PC-9 (cell line): ENCODE measurements at regions not wholly inside any gene's neighbourhood (a gene's known extent, or its start where the extent isn't known, plus 50 kb on each side); places are given as distances from the start of the nearest gene placed in this dataset.

Experiments
- BruUV-seq: library from RNA; stranded (reverse); fragments of 400-500 nt; replicated peaks from 2 replicates; lab custom pipeline; 2021; lab: Mats Ljungman, UMichigan
- CTCF ChIA-PET: fragments of 300-600 bp; sonication (Branson Sonifier 250); formaldehyde crosslinking; loops from one replicate; lab custom pipeline; 2022; ENCODE audit warnings: antibody characterized with exemption; lab: Charles Lee
- POLR2A ChIA-PET: fragments of 300-600 bp; sonication (Branson Sonifier 250); formaldehyde crosslinking; loops from one replicate; lab custom pipeline; 2022; ENCODE audit warnings: antibody characterized with exemption; ENCODE audit not compliant: unreplicated experiment; lab: Charles Lee
- DNase-seq, 2 experiments: peaks; one replicate each; pipeline versions ENCODE4 v3.0.0 to v3.0.0-alpha.2; 2015 to 2022; ENCODE audit warnings: mixed read lengths in 1 of 2
- H2AFZ ChIP-seq: fragments of 200-600 bp; sonication (generic); 2 replicates; pipeline ENCODE4 v1.8.1; 2017; ENCODE audit warnings: antibody characterized with exemption
- H3F3A ChIP-seq: fragments of 200-600 bp; sonication (generic); 2 replicates; pipeline ENCODE4 v1.8.1; 2017; ENCODE audit warnings: antibody characterized with exemption, mild to moderate bottlenecking, low read depth; ENCODE audit not compliant: insufficient read depth
- H3K27ac ChIP-seq: fragments of 200-600 bp; sonication (generic); 2 replicates; pipeline ENCODE4 v1.6.1; 2016; ENCODE audit warnings: mixed run types
- H3K27me3 ChIP-seq: fragments of 200-600 bp; sonication (generic); 2 replicates; pipeline ENCODE4 v1.6.1; 2016; ENCODE audit warnings: low read depth, mixed run types; ENCODE audit not compliant: insufficient read depth
- H3K36me3 ChIP-seq: fragments of 200-600 bp; sonication (generic); 2 replicates; pipeline ENCODE4 v1.6.1; 2016; ENCODE audit warnings: low read depth, mixed run types
- H3K4me1 ChIP-seq: fragments of 200-600 bp; sonication (generic); replicated peaks from 2 replicates; pipeline ENCODE4 v1.6.1; 2016; ENCODE audit warnings: mixed run types; ENCODE audit not compliant: insufficient read depth
- H3K4me2 ChIP-seq: fragments of 200-600 bp; sonication (generic); 2 replicates; pipeline ENCODE4 v1.6.1; 2017; ENCODE audit warnings: mixed run types
- H3K4me3 ChIP-seq: fragments of 200-600 bp; sonication (generic); 2 replicates; pipeline ENCODE4 v1.6.1; 2016; ENCODE audit warnings: mixed run types
- H3K79me2 ChIP-seq: fragments of 200-600 bp; sonication (generic); 2 replicates; pipeline ENCODE4 v1.6.1; 2017; ENCODE audit warnings: low read depth, mixed run types
- H3K9me2 ChIP-seq: fragments of 200-600 bp; sonication (generic); 2 replicates; pipeline ENCODE4 v1.8.1; 2017; ENCODE audit warnings: mild to moderate bottlenecking; ENCODE audit not compliant: insufficient read depth
- H3K9me3 ChIP-seq: fragments of 200-600 bp; sonication (generic); 2 replicates; pipeline ENCODE4 v1.8.1; 2016; ENCODE audit warnings: low read depth; ENCODE audit not compliant: insufficient read depth
- H4K20me1 ChIP-seq: fragments of 200-600 bp; sonication (generic); 2 replicates; pipeline ENCODE4 v1.8.1; 2017; ENCODE audit not compliant: insufficient read depth
- CTCF ChIP-seq: fragments of 200-600 bp; sonication (generic); conservative IDR thresholded peaks from 2 replicates; pipeline ENCODE4 v1.6.1; 2017; ENCODE audit warnings: mixed run types, antibody characterized with exemption, mild to moderate bottlenecking, moderate library complexity
- EZH2 ChIP-seq: fragments of 200-600 bp; sonication (generic); IDR thresholded peaks from 2 replicates; pipeline ENCODE4 v1.8.0; 2017; ENCODE audit warnings: antibody characterized with exemption, low read depth
- intact Hi-C: fragments of 100-400 bp; cut with micrococcal nuclease; formaldehyde crosslinking; loops from one replicate; pipeline ENCODE4 v1.10.0; 2022; ENCODE audit not compliant: unreplicated experiment

- Histone ChIP-seq H3F3A (no peaks in the 10 kb centered on the region), H3K4me2 (no peak overlapping the region), H3K9me3 (no peaks in the 10 kb centered on the region), H2AFZ (no peak overlapping the region), H4K20me1 (no peaks in the 10 kb centered on the region), H3K36me3 (no peaks in the 10 kb centered on the region), H3K4me3 (no peak overlapping the region), H3K27ac (no peak overlapping the region), H3K9me2 (no peaks in the 10 kb centered on the region), H3K79me2 (no peaks in the 10 kb centered on the region), H3K4me1 (no peaks in the 10 kb centered on the region), H3K27me3 (no peaks in the 10 kb centered on the region)
- ChIA-PET POLR2A (no interaction called here), CTCF (no interaction called here)
- no peak for DNase-seq
- no TSS peak for BruUV-seq
- no peak for TF ChIP-seq CTCF
- no peak for TF ChIP-seq EZH2
- intact Hi-C loops = no loop called here
These were observed 200.5 kb downstream of the PABPC4L start for GRCh38 chr4:134001057-134001456.

DNA sequence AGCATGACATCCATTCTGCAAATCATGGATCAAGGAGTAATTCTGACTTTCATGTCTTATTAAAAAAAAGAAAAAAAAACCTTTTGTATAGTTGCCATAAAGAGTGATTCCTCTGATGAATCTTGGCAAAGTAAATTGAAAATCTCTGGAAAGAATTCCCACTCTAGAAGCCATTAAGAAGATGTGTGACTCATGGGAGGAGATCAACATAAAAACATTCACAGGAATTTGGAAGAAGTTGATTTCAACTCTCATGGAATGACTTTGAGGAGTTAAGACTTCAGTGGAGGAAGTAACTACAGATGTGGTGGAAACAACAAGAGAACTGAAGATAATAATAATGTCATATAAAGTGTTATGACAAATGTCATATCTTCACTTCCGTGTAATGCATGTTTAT lies 204.2 kb downstream of the PABPC4L start:
- DNase-seq = no peak
- Histone ChIP-seq H3K4me3 (no peak overlapping the region), H3K27me3 (no peaks in the 10 kb centered on the region), H3K36me3 (no peaks in the 10 kb centered on the region), H3K79me2 (no peaks in the 10 kb centered on the region), H3F3A (no peaks in the 10 kb centered on the region), H3K9me2 (no peaks in the 10 kb centered on the region), H3K9me3 (no peaks in the 10 kb centered on the region), H3K27ac (no peak overlapping the region), H4K20me1 (no peaks in the 10 kb centered on the region), H3K4me1 (no peaks in the 10 kb centered on the region), H2AFZ (no peak overlapping the region), H3K4me2 (no peak overlapping the region)
- intact Hi-C loops = no loop called here
- ChIA-PET POLR2A (no interaction called here), CTCF (no interaction called here)
- TF ChIP-seq CTCF = no peak
- no peak for TF ChIP-seq EZH2
- BruUV-seq = no TSS peak

DNA sequence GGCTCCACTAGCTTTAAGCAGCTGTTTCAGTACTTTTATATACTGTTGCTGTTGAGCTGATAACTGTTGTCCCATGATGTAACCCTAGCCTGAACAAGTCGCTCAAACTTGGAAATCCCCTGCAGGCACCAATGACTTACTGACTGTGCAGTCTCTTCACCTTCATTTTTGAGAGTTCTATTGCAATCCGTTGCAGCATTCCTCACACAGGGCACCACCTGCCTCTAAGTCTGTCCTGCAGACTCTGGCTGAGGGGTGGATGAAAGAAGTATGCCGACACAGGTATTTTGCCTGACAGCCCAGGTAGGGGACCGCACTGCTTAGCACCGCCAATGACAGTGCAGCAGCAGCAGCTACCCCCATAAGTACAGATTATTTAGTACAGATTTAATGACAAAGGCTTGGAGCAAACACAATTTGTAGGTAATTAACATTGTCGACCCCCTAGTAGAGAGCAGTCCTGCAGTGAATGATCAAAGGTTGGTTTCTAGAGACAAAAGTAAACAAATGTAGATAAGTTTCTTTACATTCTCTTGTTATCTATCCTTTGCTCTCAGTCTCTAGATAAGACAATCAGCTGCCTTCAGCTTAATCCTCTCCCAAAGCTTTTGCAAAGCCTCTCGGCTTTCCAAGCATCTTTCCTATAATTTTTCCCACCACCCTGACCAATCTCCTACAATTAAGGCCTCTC lies 205.0 kb downstream of the PABPC4L start:
- H3K27me3 ChIP-seq = no peaks in the 10 kb centered on the region
- intact Hi-C loops = no loop called here
- H2AFZ ChIP-seq = no peak overlapping the region
- H3K4me1 ChIP-seq = no peaks in the 10 kb centered on the region
- H3K36me3 ChIP-seq = no peaks in the 10 kb centered on the region
- CTCF ChIA-PET = no interaction called here
- no peaks in the 10 kb centered on the region for H3K9me3 ChIP-seq
- BruUV-seq = no TSS peak
- H3K4me3 ChIP-seq = no peak overlapping the region
- H3K79me2 ChIP-seq = no peaks in the 10 kb centered on the region
- TF ChIP-seq EZH2 (no peak), CTCF (no peak)
- H3K4me2 ChIP-seq = no peak overlapping the region
- no peak overlapping the region for H3K27ac ChIP-seq
- POLR2A ChIA-PET = no interaction called here
- no peaks in the 10 kb centered on the region for H4K20me1 ChIP-seq
- DNase-seq = no peak
- H3F3A ChIP-seq = no peaks in the 10 kb centered on the region
- no peaks in the 10 kb centered on the region for H3K9me2 ChIP-seq
